ENCODE measurements at regions not wholly inside any gene's neighbourhood (a gene's known extent, or its start where the extent isn't known, plus 50 kb on each side); places are given as distances from the start of the nearest gene placed in this dataset.

DNA sequence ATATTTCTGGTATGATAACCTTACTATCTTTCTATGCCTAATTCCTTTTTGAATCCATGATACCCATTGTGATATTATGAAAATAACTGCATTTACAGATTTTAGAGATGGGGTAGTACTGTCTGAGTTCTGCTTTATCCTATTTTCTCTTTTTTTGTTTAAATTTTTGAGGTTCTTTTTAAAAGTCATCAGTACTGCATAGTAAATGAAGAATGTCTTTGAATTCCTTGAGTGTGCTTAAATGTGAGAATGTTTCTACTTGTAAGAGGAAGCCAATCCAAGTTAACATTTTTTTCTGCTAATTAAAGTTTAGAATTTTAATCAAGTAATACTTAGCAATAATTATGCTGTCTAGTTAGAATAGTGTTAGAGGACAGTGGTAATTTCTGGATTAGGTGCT lies 474.6 kb downstream of the PCNX1 start:
- Mint-ChIP-seq H3K27ac (no peak overlapping the region), H3K4me1 (peaks cover 33% of the 10 kb centered on the region), H3K9me3 (peaks cover 11% of the 10 kb centered on the region), H3K27me3 (no peaks in the 10 kb centered on the region), H3K36me3 (peaks cover 43% of the 10 kb centered on the region), H3K4me3 (no peak overlapping the region)
- no peak for DNase-seq

GRCh38 chr14:71382315-71382714 lies 475.1 kb downstream of the PCNX1 start:
- Mint-ChIP-seq H3K36me3 (peaks cover 42% of the 10 kb centered on the region), H3K27me3 (no peaks in the 10 kb centered on the region), H3K9me3 (peaks cover 11% of the 10 kb centered on the region), H3K4me3 (no peak overlapping the region), H3K4me1 (peaks cover 34% of the 10 kb centered on the region), H3K27ac (no peak overlapping the region)
- no peak for DNase-seq

GRCh38 chr14:71383510-71383909 lies 476.3 kb downstream of the PCNX1 start:
- Mint-ChIP-seq H3K4me3 (no peak overlapping the region), H3K9me3 (peaks cover 3% of the 10 kb centered on the region), H3K27ac (no peak overlapping the region), H3K4me1 (peaks cover 34% of the 10 kb centered on the region), H3K27me3 (no peaks in the 10 kb centered on the region), H3K36me3 (peaks cover 30% of the 10 kb centered on the region)
- no peak for DNase-seq

- no peaks in the 10 kb centered on the region for H3K27me3 Mint-ChIP-seq
- no peak overlapping the region for H3K27ac Mint-ChIP-seq
- peaks cover 24% of the 10 kb centered on the region for H3K36me3 Mint-ChIP-seq
- peaks cover 32% of the 10 kb centered on the region for H3K4me1 Mint-ChIP-seq
- peaks cover 2% of the 10 kb centered on the region for H3K9me3 Mint-ChIP-seq
- no peak overlapping the region for H3K4me3 Mint-ChIP-seq
- no peak for DNase-seq
Observed at GRCh38 chr14:71384007-71384845, 477.0 kb downstream of the PCNX1 start.

GRCh38 chr14:71387753-71388152 lies 480.5 kb downstream of the PCNX1 start:
- no peak overlapping the region for H3K27ac Mint-ChIP-seq
- H3K4me3 Mint-ChIP-seq: no peak overlapping the region
- H3K9me3 Mint-ChIP-seq: peaks cover 2% of the 10 kb centered on the region
- H3K4me1 Mint-ChIP-seq: peaks cover 27% of the 10 kb centered on the region
- H3K27me3 Mint-ChIP-seq: no peaks in the 10 kb centered on the region
- H3K36me3 Mint-ChIP-seq: peaks cover 27% of the 10 kb centered on the region
- no peak for DNase-seq

- no peak overlapping the region for H3K4me3 Mint-ChIP-seq
- no peak for DNase-seq
- peaks cover 27% of the 10 kb centered on the region for H3K36me3 Mint-ChIP-seq
- peaks cover 2% of the 10 kb centered on the region for H3K9me3 Mint-ChIP-seq
- H3K27ac Mint-ChIP-seq: no peak overlapping the region
- H3K4me1 Mint-ChIP-seq: peaks cover 27% of the 10 kb centered on the region
- H3K27me3 Mint-ChIP-seq: no peaks in the 10 kb centered on the region
Observed at GRCh38 chr14:71388336-71388735, 481.1 kb downstream of the PCNX1 start.

- no peak overlapping the region for H3K4me3 Mint-ChIP-seq
- no peak overlapping the region for H3K27ac Mint-ChIP-seq
- H3K27me3 Mint-ChIP-seq: no peaks in the 10 kb centered on the region
- H3K36me3 Mint-ChIP-seq: peaks cover 24% of the 10 kb centered on the region
- peaks cover 24% of the 10 kb centered on the region for H3K4me1 Mint-ChIP-seq
- no peak for DNase-seq
- H3K9me3 Mint-ChIP-seq: peaks cover 2% of the 10 kb centered on the region
Observed at GRCh38 chr14:71388862-71389261, 481.6 kb downstream of the PCNX1 start.

- Mint-ChIP-seq H3K9me3 (no peaks in the 10 kb centered on the region), H3K27me3 (no peaks in the 10 kb centered on the region), H3K36me3 (peaks cover 13% of the 10 kb centered on the region), H3K4me1 (peaks cover 21% of the 10 kb centered on the region), H3K27ac (no peak overlapping the region), H3K4me3 (no peak overlapping the region)
- DNase-seq: no peak
Observed at GRCh38 chr14:71394386-71394785, 487.1 kb downstream of the PCNX1 start.

DNA sequence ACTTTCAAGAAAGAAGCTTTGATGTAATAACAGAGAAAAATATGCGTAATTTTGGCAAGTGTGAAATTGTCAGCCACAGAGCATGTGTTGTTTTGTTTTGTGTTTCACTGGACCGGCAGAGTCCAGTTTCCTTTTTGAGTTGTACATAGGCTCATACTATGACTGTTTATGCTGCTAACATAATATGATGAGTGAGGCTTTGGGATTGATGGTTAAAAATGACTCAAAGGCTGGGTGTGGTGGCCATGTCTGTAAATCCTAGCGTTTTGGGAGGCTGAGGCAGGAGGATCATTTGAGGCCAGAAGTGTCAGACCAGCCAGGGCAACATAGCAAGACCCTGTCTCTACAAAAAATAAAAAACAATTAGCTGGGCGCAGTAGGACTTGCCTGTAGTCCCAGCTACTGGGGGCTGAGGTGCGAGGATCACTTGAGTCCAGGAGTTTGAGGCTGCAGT lies 487.9 kb downstream of the PCNX1 start:
- peaks cover 27% of the 10 kb centered on the region for H3K4me1 Mint-ChIP-seq
- no peaks in the 10 kb centered on the region for H3K9me3 Mint-ChIP-seq
- no peak for DNase-seq
- peaks cover 10% of the 10 kb centered on the region for H3K36me3 Mint-ChIP-seq
- H3K27me3 Mint-ChIP-seq: no peaks in the 10 kb centered on the region
- no peak overlapping the region for H3K27ac Mint-ChIP-seq
- H3K4me3 Mint-ChIP-seq: no peak overlapping the region

- H3K36me3 Mint-ChIP-seq: peaks cover 8% of the 10 kb centered on the region
- no peaks in the 10 kb centered on the region for H3K27me3 Mint-ChIP-seq
- DNase-seq: no peak
- H3K9me3 Mint-ChIP-seq: no peaks in the 10 kb centered on the region
- no peak overlapping the region for H3K4me3 Mint-ChIP-seq
- H3K4me1 Mint-ChIP-seq: peaks cover 30% of the 10 kb centered on the region
- H3K27ac Mint-ChIP-seq: no peak overlapping the region
Observed at GRCh38 chr14:71395636-71396035, 488.4 kb downstream of the PCNX1 start.

DNA sequence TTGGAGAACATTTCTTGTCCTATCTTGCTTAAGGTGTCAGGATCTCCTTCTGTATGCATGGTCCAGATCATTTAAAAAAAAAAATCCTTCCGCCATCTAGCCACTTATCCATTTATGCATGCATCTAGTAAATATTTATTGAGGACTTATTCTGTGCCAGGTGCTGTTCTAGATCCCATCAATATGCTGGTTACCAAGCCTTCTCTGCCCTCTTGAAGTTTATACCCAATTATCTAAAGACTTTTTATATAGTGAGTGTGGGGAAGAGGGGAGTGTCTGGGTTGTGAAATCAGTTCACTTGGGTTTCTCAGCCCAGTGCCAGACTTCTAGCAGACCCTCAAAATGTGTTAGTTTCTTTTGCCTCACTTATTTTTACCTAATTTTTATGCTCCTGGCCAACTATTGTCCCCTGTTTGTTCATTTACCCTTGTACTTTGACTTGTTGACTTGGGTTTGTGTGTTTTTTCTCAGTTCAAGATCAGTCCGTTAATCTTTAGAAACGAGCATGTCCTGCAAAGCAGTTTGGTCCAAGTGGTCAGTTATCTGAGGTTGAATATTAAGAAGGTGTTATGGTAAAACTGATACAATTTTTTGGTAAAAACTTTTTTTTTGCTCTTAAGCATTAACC lies 488.9 kb downstream of the PCNX1 start:
- peaks cover 35% of the 10 kb centered on the region for H3K4me1 Mint-ChIP-seq
- H3K4me3 Mint-ChIP-seq: no peak overlapping the region
- H3K27ac Mint-ChIP-seq: no peak overlapping the region
- H3K9me3 Mint-ChIP-seq: no peaks in the 10 kb centered on the region
- H3K36me3 Mint-ChIP-seq: peaks cover 8% of the 10 kb centered on the region
- DNase-seq: no peak
- H3K27me3 Mint-ChIP-seq: no peaks in the 10 kb centered on the region

- DNase-seq: no peak
- Mint-ChIP-seq H3K36me3 (peaks cover 5% of the 10 kb centered on the region), H3K27me3 (no peaks in the 10 kb centered on the region), H3K4me3 (no peak overlapping the region), H3K9me3 (no peaks in the 10 kb centered on the region), H3K4me1 (peaks cover 33% of the 10 kb centered on the region), H3K27ac (no peak overlapping the region)
Observed at GRCh38 chr14:71397371-71397770, 490.1 kb downstream of the PCNX1 start.

GRCh38 chr14:71398450-71398849 lies 491.2 kb downstream of the PCNX1 start:
- no peak for DNase-seq
- peaks cover 33% of the 10 kb centered on the region for H3K4me1 Mint-ChIP-seq
- H3K27me3 Mint-ChIP-seq: no peaks in the 10 kb centered on the region
- H3K36me3 Mint-ChIP-seq: peaks cover 4% of the 10 kb centered on the region
- H3K9me3 Mint-ChIP-seq: no peaks in the 10 kb centered on the region
- H3K27ac Mint-ChIP-seq: peak overlapping the region; percentile 63
- H3K4me3 Mint-ChIP-seq: no peak overlapping the region

GRCh38 chr14:71399057-71399487 lies 491.8 kb downstream of the PCNX1 start:
- no peaks in the 10 kb centered on the region for H3K27me3 Mint-ChIP-seq
- DNase-seq: no peak
- H3K4me1 Mint-ChIP-seq: peaks cover 38% of the 10 kb centered on the region
- no peak overlapping the region for H3K4me3 Mint-ChIP-seq
- H3K9me3 Mint-ChIP-seq: no peaks in the 10 kb centered on the region
- peaks cover 4% of the 10 kb centered on the region for H3K36me3 Mint-ChIP-seq
- H3K27ac Mint-ChIP-seq: peak overlapping the region; percentile 69

GRCh38 chr14:71400871-71401321 lies 493.6 kb downstream of the PCNX1 start:
- DNase-seq: no peak
- Mint-ChIP-seq H3K4me3 (no peak overlapping the region), H3K4me1 (peaks cover 39% of the 10 kb centered on the region)

More at GRCh38 chr14:71400871-71401321, 493.6 kb downstream of the PCNX1 start:
- Mint-ChIP-seq H3K27ac (peak overlapping the region; percentile 7), H3K27me3 (no peaks in the 10 kb centered on the region), H3K9me3 (no peaks in the 10 kb centered on the region), H3K36me3 (peaks cover 11% of the 10 kb centered on the region)

Data from activated naive CD8-positive, alpha-beta T cell treated with anti-CD3 and anti-CD28 coated beads for 36 hours (primary cell).